Adrenal gland (tissue), 5 donors: ENCODE measurements at regions not wholly inside any gene's neighbourhood (a gene's known extent, or its start where the extent isn't known, plus 50 kb on each side); places are given as distances from the start of the nearest gene placed in this dataset.

ENCODE experiments used
- POLR2A ChIP-seq, 2 donors: fragments of 450-650 bp; IDR thresholded peaks; one replicate each; pipeline ENCODE4 v1.6.1; 2017; ENCODE audit warnings: antibody characterized with exemption in 2 of 2, mild to moderate bottlenecking in 2 of 2, moderate library complexity in 1 of 2
- TF ChIP-seq, protein P1 (sequence below), 6 experiments: fragments of 450-650 bp in 4 of 6; fragments of 200-600 bp in 2 of 6; sonication (generic) in 1 of 6; IDR thresholded peaks; 1 replicate in 5 of 6; 2 replicates in 1 of 6; pipeline versions ENCODE4 v1.5.1 to v1.8.0; 2016 to 2021; ENCODE audit warnings: antibody characterized with exemption in 6 of 6, mild to moderate bottlenecking in 2 of 6, moderate library complexity in 1 of 6
- donor health status: DM: no; HTN: no; CAD: no.

- TF ChIP-seq, protein P1, sequence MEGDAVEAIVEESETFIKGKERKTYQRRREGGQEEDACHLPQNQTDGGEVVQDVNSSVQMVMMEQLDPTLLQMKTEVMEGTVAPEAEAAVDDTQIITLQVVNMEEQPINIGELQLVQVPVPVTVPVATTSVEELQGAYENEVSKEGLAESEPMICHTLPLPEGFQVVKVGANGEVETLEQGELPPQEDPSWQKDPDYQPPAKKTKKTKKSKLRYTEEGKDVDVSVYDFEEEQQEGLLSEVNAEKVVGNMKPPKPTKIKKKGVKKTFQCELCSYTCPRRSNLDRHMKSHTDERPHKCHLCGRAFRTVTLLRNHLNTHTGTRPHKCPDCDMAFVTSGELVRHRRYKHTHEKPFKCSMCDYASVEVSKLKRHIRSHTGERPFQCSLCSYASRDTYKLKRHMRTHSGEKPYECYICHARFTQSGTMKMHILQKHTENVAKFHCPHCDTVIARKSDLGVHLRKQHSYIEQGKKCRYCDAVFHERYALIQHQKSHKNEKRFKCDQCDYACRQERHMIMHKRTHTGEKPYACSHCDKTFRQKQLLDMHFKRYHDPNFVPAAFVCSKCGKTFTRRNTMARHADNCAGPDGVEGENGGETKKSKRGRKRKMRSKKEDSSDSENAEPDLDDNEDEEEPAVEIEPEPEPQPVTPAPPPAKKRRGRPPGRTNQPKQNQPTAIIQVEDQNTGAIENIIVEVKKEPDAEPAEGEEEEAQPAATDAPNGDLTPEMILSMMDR (IDR thresholded peaks at IDR 0.05), result no peak
- TF ChIP-seq POLR2A (IDR thresholded peaks at IDR 0.05), result no peak
Observed at GRCh38 chr2:52336951-52337350, 1305.0 kb upstream of the NRXN1 start.
